Liver (tissue), 3 donors: ENCODE measurements at regions not wholly inside any gene's neighbourhood (a gene's known extent, or its start where the extent isn't known, plus 50 kb on each side); places are given as distances from the start of the nearest gene placed in this dataset.

Experiments
- FOXA1 ChIP-seq: IDR thresholded peaks from 2 replicates; pipeline ENCODE4 v1.6.1; 2016; ENCODE audit warnings: antibody characterized with exemption
- HNF4G ChIP-seq: IDR thresholded peaks from 2 replicates; pipeline ENCODE4 v1.6.1; 2016; ENCODE audit warnings: antibody characterized with exemption
- NR2F2 ChIP-seq: IDR thresholded peaks from 2 replicates; pipeline ENCODE4 v1.6.1; 2016; ENCODE audit warnings: antibody characterized with exemption
- RAD21 ChIP-seq, 2 donors: IDR thresholded peaks; 2 replicates each; pipeline ENCODE4 v1.6.1; 2016; ENCODE audit warnings: antibody characterized with exemption in 2 of 2, mild to moderate bottlenecking in 2 of 2
- SP1 ChIP-seq: IDR thresholded peaks from 2 replicates; pipeline ENCODE4 v1.6.1; 2018; ENCODE audit warnings: antibody characterized with exemption, mild to moderate bottlenecking
- TAF1 ChIP-seq: conservative IDR thresholded peaks from 2 replicates; pipeline ENCODE4 v1.6.1; 2016; ENCODE audit warnings: antibody characterized with exemption, mild to moderate bottlenecking
- YY1 ChIP-seq: IDR thresholded peaks from 2 replicates; pipeline ENCODE4 v1.6.1; 2016; ENCODE audit warnings: antibody characterized with exemption, mild to moderate bottlenecking
- TF ChIP-seq, protein P1 (sequence below): fragments of 150-350 bp; IDR thresholded peaks from 2 replicates; pipeline ENCODE4 v1.5.1; 2017; ENCODE audit warnings: improper control_type of control experiment, low read depth, low read length; ENCODE audit not compliant: missing input control
- TF ChIP-seq, protein P2 (sequence below): IDR thresholded peaks from 2 replicates; pipeline ENCODE4 v1.6.1; 2016; ENCODE audit warnings: antibody characterized with exemption
- TF ChIP-seq, protein P3 (sequence below): IDR thresholded peaks from 2 replicates; pipeline ENCODE4 v1.6.1; 2016; ENCODE audit warnings: antibody characterized with exemption
- TF ChIP-seq, protein P4 (sequence below): IDR thresholded peaks from 2 replicates; pipeline ENCODE4 v1.6.1; 2016; ENCODE audit warnings: antibody characterized with exemption, mild to moderate bottlenecking
- donor health status: healthy.
- donor health status: healthy.

DNA sequence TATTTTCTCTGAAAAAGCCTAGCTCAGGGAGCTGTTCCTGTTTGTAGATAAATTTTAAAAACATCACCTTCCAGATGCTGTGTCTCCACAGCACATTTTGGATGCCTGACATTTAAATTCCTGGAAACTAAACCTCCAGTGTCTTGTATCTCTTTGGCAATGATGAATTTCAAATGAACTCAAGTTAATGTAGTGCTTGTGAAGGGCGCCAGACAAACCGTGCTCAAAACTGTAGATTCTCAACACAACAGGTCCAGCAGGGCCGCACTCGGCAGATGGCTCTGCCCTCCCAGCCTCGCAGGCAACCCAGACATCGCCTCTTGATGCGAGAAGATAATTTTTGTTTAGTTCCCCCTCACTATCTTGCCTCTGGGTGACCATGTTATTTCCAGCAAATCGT is 432.9 kb downstream of the VRK1 start:
- TF ChIP-seq, protein P1, sequence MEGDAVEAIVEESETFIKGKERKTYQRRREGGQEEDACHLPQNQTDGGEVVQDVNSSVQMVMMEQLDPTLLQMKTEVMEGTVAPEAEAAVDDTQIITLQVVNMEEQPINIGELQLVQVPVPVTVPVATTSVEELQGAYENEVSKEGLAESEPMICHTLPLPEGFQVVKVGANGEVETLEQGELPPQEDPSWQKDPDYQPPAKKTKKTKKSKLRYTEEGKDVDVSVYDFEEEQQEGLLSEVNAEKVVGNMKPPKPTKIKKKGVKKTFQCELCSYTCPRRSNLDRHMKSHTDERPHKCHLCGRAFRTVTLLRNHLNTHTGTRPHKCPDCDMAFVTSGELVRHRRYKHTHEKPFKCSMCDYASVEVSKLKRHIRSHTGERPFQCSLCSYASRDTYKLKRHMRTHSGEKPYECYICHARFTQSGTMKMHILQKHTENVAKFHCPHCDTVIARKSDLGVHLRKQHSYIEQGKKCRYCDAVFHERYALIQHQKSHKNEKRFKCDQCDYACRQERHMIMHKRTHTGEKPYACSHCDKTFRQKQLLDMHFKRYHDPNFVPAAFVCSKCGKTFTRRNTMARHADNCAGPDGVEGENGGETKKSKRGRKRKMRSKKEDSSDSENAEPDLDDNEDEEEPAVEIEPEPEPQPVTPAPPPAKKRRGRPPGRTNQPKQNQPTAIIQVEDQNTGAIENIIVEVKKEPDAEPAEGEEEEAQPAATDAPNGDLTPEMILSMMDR, result no peak
- TF ChIP-seq, protein P2, sequence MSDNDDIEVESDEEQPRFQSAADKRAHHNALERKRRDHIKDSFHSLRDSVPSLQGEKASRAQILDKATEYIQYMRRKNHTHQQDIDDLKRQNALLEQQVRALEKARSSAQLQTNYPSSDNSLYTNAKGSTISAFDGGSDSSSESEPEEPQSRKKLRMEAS, result no peak
- TF ChIP-seq, protein P3, sequence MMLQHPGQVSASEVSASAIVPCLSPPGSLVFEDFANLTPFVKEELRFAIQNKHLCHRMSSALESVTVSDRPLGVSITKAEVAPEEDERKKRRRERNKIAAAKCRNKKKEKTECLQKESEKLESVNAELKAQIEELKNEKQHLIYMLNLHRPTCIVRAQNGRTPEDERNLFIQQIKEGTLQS, result no peak
- TF ChIP-seq YY1, result no peak
- TF ChIP-seq RAD21 (IDR thresholded peaks at IDR 0.05), result no peak
- no peak for TF ChIP-seq TAF1
- TF ChIP-seq SP1, result no peak
- TF ChIP-seq, protein P4, sequence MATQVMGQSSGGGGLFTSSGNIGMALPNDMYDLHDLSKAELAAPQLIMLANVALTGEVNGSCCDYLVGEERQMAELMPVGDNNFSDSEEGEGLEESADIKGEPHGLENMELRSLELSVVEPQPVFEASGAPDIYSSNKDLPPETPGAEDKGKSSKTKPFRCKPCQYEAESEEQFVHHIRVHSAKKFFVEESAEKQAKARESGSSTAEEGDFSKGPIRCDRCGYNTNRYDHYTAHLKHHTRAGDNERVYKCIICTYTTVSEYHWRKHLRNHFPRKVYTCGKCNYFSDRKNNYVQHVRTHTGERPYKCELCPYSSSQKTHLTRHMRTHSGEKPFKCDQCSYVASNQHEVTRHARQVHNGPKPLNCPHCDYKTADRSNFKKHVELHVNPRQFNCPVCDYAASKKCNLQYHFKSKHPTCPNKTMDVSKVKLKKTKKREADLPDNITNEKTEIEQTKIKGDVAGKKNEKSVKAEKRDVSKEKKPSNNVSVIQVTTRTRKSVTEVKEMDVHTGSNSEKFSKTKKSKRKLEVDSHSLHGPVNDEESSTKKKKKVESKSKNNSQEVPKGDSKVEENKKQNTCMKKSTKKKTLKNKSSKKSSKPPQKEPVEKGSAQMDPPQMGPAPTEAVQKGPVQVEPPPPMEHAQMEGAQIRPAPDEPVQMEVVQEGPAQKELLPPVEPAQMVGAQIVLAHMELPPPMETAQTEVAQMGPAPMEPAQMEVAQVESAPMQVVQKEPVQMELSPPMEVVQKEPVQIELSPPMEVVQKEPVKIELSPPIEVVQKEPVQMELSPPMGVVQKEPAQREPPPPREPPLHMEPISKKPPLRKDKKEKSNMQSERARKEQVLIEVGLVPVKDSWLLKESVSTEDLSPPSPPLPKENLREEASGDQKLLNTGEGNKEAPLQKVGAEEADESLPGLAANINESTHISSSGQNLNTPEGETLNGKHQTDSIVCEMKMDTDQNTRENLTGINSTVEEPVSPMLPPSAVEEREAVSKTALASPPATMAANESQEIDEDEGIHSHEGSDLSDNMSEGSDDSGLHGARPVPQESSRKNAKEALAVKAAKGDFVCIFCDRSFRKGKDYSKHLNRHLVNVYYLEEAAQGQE, result no peak
- no peak for TF ChIP-seq FOXA1
- no peak for TF ChIP-seq HNF4G
- no peak for TF ChIP-seq NR2F2
